Gastroesophageal sphincter (tissue), 3 donors: ENCODE measurements at regions not wholly inside any gene's neighbourhood (a gene's known extent, or its start where the extent isn't known, plus 50 kb on each side); places are given as distances from the start of the nearest gene placed in this dataset.

Experiments used
- CTCF ChIP-seq, 4 experiments: fragments of 200-600 bp in 2 of 4; fragments of 450-650 bp in 2 of 4; sonication (generic) in 1 of 4; IDR thresholded peaks; one replicate each; pipeline ENCODE4 v1.5.1; 2017 to 2019; ENCODE audit warnings: antibody characterized with exemption in 4 of 4, mild to moderate bottlenecking in 2 of 4, moderate library complexity in 2 of 4
- POLR2A ChIP-seq, 2 donors: fragments of 450-650 bp; IDR thresholded peaks; one replicate each; pipeline ENCODE4 v1.6.1; 2017; ENCODE audit warnings: antibody characterized with exemption in 2 of 2, mild to moderate bottlenecking in 2 of 2, moderate library complexity in 1 of 2

GRCh38 chr3:168398371-168399025, 302.8 kb upstream of the GOLIM4 start:
- TF ChIP-seq CTCF (IDR thresholded peaks at IDR 0.05) (no peak), POLR2A (IDR thresholded peaks at IDR 0.05) (no peak)
